GM12878 (cell line): ENCODE measurements at regions not wholly inside any gene's neighbourhood (a gene's known extent, or its start where the extent isn't known, plus 50 kb on each side); places are given as distances from the start of the nearest gene placed in this dataset.

ENCODE experiments used
- CBFB ChIP-seq: IDR thresholded peaks from 2 replicates; pipeline ENCODE4 v1.6.1; 2016; ENCODE audit warnings: antibody characterized with exemption, low read depth
- CHD1 ChIP-seq: IDR thresholded peaks from 2 replicates; pipeline ENCODE4 v1.6.1; 2012; ENCODE audit warnings: low read depth, low read length, improper control_type of control experiment
- JUNB ChIP-seq: IDR thresholded peaks from 2 replicates; pipeline ENCODE4 v1.6.1; 2016; ENCODE audit warnings: antibody characterized with exemption, mild to moderate bottlenecking
- LARP7 ChIP-seq: fragments of 450-650 bp; IDR thresholded peaks from 2 replicates; pipeline ENCODE4 v1.6.1; 2017; ENCODE audit warnings: mild to moderate bottlenecking
- ZBTB33 ChIP-seq: fragments of 450-650 bp; IDR thresholded peaks from 2 replicates; pipeline ENCODE4 v1.6.1; 2017; ENCODE audit warnings: mild to moderate bottlenecking

DNA sequence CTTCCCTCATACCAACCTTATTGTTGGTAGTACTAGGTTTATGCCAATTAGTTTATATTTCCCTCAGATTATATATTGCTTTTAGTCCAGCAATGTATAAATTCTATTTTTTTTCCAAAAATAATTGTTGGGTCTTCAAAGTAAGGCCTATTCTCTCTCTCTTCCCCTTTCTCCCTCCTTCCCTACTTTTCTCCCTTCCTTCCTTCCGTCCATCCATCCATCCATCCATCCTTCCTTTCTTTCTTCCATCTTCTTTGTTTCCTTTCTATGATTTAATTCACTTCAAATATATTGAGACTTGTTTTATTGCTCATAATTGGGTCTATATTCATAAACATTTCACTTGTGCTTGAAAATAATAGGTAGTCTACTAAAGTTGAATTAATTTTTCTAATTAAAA, 1259.2 kb downstream of the FSCB start:
- TF ChIP-seq ZBTB33 (no peak), CBFB (no peak), CHD1 (no peak), JUNB (no peak), LARP7 (no peak)
